Liver (tissue), 8 donors: ENCODE measurements at regions not wholly inside any gene's neighbourhood (a gene's known extent, or its start where the extent isn't known, plus 50 kb on each side); places are given as distances from the start of the nearest gene placed in this dataset.

Source experiments
- DNase-seq: peaks from one replicate; pipeline ENCODE4 v3.0.0-alpha.2; 2017; ENCODE audit warnings: low spot score
- H3K27ac ChIP-seq, 2 donors: one replicate each; pipeline ENCODE4 v1.7.0; 2013; ENCODE audit warnings: inconsistent platforms in 2 of 2, low read length in 2 of 2, control low read depth in 1 of 2, low read depth in 1 of 2, mild to moderate bottlenecking in 1 of 2
- H3K27me3 ChIP-seq, 4 donors: one replicate each; pipeline versions ENCODE4 v1.6.1 to v1.7.0; 2013; ENCODE audit warnings: low read length in 3 of 4, inconsistent platforms in 1 of 4, mild to moderate bottlenecking in 1 of 4, moderate library complexity in 1 of 4; ENCODE audit not compliant: control insufficient read depth in 4 of 4, insufficient read depth in 4 of 4
- H3K36me3 ChIP-seq, 4 donors: one replicate each; pipeline versions ENCODE4 v1.6.1 to v1.7.0; 2013; ENCODE audit warnings: low read length in 3 of 4, mild to moderate bottlenecking in 3 of 4, low read depth in 1 of 4, moderate library complexity in 1 of 4; ENCODE audit not compliant: control insufficient read depth in 4 of 4, insufficient read depth in 3 of 4
- H3K4me1 ChIP-seq, 4 donors: one replicate each; pipeline versions ENCODE4 v1.6.1 to v1.7.0; 2013; ENCODE audit warnings: low read length in 3 of 4, mild to moderate bottlenecking in 3 of 4, moderate library complexity in 1 of 4; ENCODE audit not compliant: control insufficient read depth in 4 of 4, insufficient read depth in 4 of 4
- H3K4me3 ChIP-seq, 3 donors: one replicate each; pipeline versions ENCODE4 v1.6.1 to v1.7.0; 2013; ENCODE audit warnings: low read length in 3 of 3, control low read depth in 1 of 3, low read depth in 1 of 3, mild to moderate bottlenecking in 1 of 3
- H3K9ac ChIP-seq, 2 donors: one replicate each; pipeline ENCODE4 v1.7.0; 2013; ENCODE audit warnings: low read length in 2 of 2, mild to moderate bottlenecking in 2 of 2, moderate library complexity in 2 of 2, control low read depth in 1 of 2, low read depth in 1 of 2
- H3K9me3 ChIP-seq, 4 donors: one replicate each; pipeline versions ENCODE4 v1.6.1 to v1.7.0; 2013; ENCODE audit warnings: low read length in 3 of 4; ENCODE audit not compliant: control insufficient read depth in 4 of 4
- EGR1 ChIP-seq, 2 donors: IDR thresholded peaks; 2 replicates each; pipeline ENCODE4 v1.6.1; 2016 to 2018; ENCODE audit warnings: antibody characterized with exemption in 2 of 2, low read depth in 2 of 2
- FOXA1 ChIP-seq: IDR thresholded peaks from 2 replicates; pipeline ENCODE4 v1.6.1; 2016; ENCODE audit warnings: antibody characterized with exemption
- FOXA2 ChIP-seq: IDR thresholded peaks from 2 replicates; pipeline ENCODE4 v1.6.1; 2016; ENCODE audit warnings: antibody characterized with exemption
- GABPA ChIP-seq, 2 donors: IDR thresholded peaks in 1 of 2; conservative IDR thresholded peaks in 1 of 2; 2 replicates each; pipeline ENCODE4 v1.6.1; 2016; ENCODE audit warnings: antibody characterized with exemption in 2 of 2, mild to moderate bottlenecking in 1 of 2, moderate library complexity in 1 of 2
- HNF4A ChIP-seq, 2 donors: conservative IDR thresholded peaks; 2 replicates each; pipeline ENCODE4 v1.6.1; 2016; ENCODE audit warnings: antibody characterized with exemption in 2 of 2, mild to moderate bottlenecking in 2 of 2
- HNF4G ChIP-seq: IDR thresholded peaks from 2 replicates; pipeline ENCODE4 v1.6.1; 2016; ENCODE audit warnings: antibody characterized with exemption
- JUND ChIP-seq, 2 donors: IDR thresholded peaks; 2 replicates each; pipeline ENCODE4 v1.6.1; 2016; ENCODE audit warnings: antibody characterized with exemption in 2 of 2
- NR2F2 ChIP-seq: IDR thresholded peaks from 2 replicates; pipeline ENCODE4 v1.6.1; 2016; ENCODE audit warnings: antibody characterized with exemption
- RAD21 ChIP-seq, 2 donors: IDR thresholded peaks; 2 replicates each; pipeline ENCODE4 v1.6.1; 2016; ENCODE audit warnings: antibody characterized with exemption in 2 of 2, mild to moderate bottlenecking in 2 of 2
- RXRA ChIP-seq, 2 donors: IDR thresholded peaks; 2 replicates each; pipeline ENCODE4 v1.6.1; 2017 to 2018; ENCODE audit warnings: antibody characterized with exemption in 2 of 2, mild to moderate bottlenecking in 1 of 2
- SP1 ChIP-seq: IDR thresholded peaks from 2 replicates; pipeline ENCODE4 v1.6.1; 2018; ENCODE audit warnings: antibody characterized with exemption, mild to moderate bottlenecking
- TAF1 ChIP-seq: conservative IDR thresholded peaks from 2 replicates; pipeline ENCODE4 v1.6.1; 2016; ENCODE audit warnings: antibody characterized with exemption, mild to moderate bottlenecking
- YY1 ChIP-seq: IDR thresholded peaks from 2 replicates; pipeline ENCODE4 v1.6.1; 2016; ENCODE audit warnings: antibody characterized with exemption, mild to moderate bottlenecking
- ZBTB33 ChIP-seq: IDR thresholded peaks from 2 replicates; pipeline ENCODE4 v1.6.1; 2016; ENCODE audit warnings: antibody characterized with exemption
- WGBS: extraction: QIAGEN DNeasy Blood & Tissue Kit; methylation state at CpG from one replicate; pipeline ENCODE4 v1.1.7; 2013; 5-methylcytosine and 5-hydroxymethylcytosine counted together
- TF ChIP-seq, protein P1 (sequence below): fragments of 150-350 bp; IDR thresholded peaks from 2 replicates; pipeline ENCODE4 v1.5.1; 2017; ENCODE audit warnings: improper control_type of control experiment, low read depth, low read length; ENCODE audit not compliant: missing input control
- TF ChIP-seq, protein P2 (sequence below): IDR thresholded peaks from 2 replicates; pipeline ENCODE4 v1.6.1; 2016; ENCODE audit warnings: antibody characterized with exemption
- TF ChIP-seq, protein P3 (sequence below): IDR thresholded peaks from 2 replicates; pipeline ENCODE4 v1.6.1; 2016; ENCODE audit warnings: antibody characterized with exemption, mild to moderate bottlenecking
- TF ChIP-seq, protein P4 (sequence below): IDR thresholded peaks from 2 replicates; pipeline ENCODE4 v1.6.1; 2016; ENCODE audit warnings: antibody characterized with exemption
- donor health status: healthy.
- donor health status: healthy.
- donor health status: healthy.
- donor health status: healthy.
- donor health status: healthy.

DNA sequence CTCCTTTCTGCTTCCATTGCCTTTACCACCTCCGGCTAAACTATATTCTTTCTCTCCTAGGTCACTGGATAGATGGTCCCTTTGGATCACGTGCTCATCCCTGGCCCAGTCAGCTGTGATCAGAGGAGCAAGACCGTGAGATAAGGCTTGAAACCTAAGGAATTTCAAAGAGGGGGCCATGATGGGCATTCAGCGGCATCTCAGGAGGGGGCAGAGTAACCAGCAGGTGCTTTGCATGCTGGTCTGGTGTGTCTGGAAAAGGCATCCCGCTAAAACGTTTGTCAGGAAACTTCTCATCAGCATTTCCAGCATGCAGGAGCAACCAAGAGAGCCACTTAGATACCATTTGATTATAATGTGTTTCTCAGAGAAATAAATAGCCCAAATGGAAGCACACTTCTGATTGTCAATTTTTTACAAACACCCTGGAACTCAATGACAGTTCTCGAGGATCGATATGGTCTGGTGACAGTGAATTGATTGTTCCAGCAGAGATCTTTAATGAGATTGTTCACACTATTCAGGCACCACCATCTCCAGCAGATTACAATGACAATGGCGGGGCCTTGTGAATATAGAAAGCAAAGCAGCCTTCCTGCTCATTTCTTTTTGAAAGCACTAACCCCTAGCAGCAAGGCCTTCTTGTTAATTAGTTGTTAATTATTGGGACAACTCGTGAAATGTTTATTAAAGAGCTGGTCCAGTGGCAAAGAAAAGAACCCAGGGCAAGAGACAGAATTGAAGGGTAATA lies 327.1 kb downstream of the PTTG2 start:
- no peak overlapping the region for H3K4me3 ChIP-seq
- no peak for DNase-seq
- no peaks in the 10 kb centered on the region for H3K27me3 ChIP-seq
- TF ChIP-seq RAD21 (IDR thresholded peaks at IDR 0.05) (no peak), SP1 (no peak), HNF4G (no peak), FOXA1 (no peak), EGR1 (IDR thresholded peaks at IDR 0.05; ENCODE audit: low read depth in 2 of 2) (no peak)
- no peaks in the 10 kb centered on the region for H3K4me1 ChIP-seq
- H3K36me3 ChIP-seq, result no peaks in the 10 kb centered on the region
- no peaks in the 10 kb centered on the region for H3K9me3 ChIP-seq
- no peak overlapping the region for H3K9ac ChIP-seq
- 89% methylated on average over 10 of the region's 10 CpGs for WGBS
- no peak overlapping the region for H3K27ac ChIP-seq

GRCh38 chr4:38289553-38289952 lies 329.4 kb downstream of the PTTG2 start:
- Histone ChIP-seq H3K9ac (no peak overlapping the region), H3K9me3 (peaks cover 0 to 4% (median 0%) of the 10 kb centered on the region in 4 donors), H3K4me3 (no peak overlapping the region), H3K36me3 (no peaks in the 10 kb centered on the region), H3K4me1 (peaks cover 0 to 2% (median 0%) of the 10 kb centered on the region in 4 donors), H3K27ac (no peak overlapping the region), H3K27me3 (no peaks in the 10 kb centered on the region)
- TF ChIP-seq SP1 (no peak), YY1 (no peak), TAF1 (no peak), HNF4G (no peak), EGR1 (IDR thresholded peaks at IDR 0.05; ENCODE audit: low read depth in 2 of 2) (no peak), FOXA2 (no peak), HNF4A (conservative IDR thresholded peaks at IDR 0.05) (no peak), RXRA (IDR thresholded peaks at IDR 0.05) (no peak), NR2F2 (no peak), ZBTB33 (no peak), GABPA (IDR thresholded peaks at IDR 0.05 in 1 of 2, conservative IDR thresholded peaks at IDR 0.05 in 1 of 2) (no peak), FOXA1 (no peak), RAD21 (IDR thresholded peaks at IDR 0.05) (no peak), JUND (IDR thresholded peaks at IDR 0.05) (no peak)
- TF ChIP-seq, protein P1, sequence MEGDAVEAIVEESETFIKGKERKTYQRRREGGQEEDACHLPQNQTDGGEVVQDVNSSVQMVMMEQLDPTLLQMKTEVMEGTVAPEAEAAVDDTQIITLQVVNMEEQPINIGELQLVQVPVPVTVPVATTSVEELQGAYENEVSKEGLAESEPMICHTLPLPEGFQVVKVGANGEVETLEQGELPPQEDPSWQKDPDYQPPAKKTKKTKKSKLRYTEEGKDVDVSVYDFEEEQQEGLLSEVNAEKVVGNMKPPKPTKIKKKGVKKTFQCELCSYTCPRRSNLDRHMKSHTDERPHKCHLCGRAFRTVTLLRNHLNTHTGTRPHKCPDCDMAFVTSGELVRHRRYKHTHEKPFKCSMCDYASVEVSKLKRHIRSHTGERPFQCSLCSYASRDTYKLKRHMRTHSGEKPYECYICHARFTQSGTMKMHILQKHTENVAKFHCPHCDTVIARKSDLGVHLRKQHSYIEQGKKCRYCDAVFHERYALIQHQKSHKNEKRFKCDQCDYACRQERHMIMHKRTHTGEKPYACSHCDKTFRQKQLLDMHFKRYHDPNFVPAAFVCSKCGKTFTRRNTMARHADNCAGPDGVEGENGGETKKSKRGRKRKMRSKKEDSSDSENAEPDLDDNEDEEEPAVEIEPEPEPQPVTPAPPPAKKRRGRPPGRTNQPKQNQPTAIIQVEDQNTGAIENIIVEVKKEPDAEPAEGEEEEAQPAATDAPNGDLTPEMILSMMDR, result no peak
- TF ChIP-seq, protein P2, sequence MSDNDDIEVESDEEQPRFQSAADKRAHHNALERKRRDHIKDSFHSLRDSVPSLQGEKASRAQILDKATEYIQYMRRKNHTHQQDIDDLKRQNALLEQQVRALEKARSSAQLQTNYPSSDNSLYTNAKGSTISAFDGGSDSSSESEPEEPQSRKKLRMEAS, result no peak
- TF ChIP-seq, protein P3, sequence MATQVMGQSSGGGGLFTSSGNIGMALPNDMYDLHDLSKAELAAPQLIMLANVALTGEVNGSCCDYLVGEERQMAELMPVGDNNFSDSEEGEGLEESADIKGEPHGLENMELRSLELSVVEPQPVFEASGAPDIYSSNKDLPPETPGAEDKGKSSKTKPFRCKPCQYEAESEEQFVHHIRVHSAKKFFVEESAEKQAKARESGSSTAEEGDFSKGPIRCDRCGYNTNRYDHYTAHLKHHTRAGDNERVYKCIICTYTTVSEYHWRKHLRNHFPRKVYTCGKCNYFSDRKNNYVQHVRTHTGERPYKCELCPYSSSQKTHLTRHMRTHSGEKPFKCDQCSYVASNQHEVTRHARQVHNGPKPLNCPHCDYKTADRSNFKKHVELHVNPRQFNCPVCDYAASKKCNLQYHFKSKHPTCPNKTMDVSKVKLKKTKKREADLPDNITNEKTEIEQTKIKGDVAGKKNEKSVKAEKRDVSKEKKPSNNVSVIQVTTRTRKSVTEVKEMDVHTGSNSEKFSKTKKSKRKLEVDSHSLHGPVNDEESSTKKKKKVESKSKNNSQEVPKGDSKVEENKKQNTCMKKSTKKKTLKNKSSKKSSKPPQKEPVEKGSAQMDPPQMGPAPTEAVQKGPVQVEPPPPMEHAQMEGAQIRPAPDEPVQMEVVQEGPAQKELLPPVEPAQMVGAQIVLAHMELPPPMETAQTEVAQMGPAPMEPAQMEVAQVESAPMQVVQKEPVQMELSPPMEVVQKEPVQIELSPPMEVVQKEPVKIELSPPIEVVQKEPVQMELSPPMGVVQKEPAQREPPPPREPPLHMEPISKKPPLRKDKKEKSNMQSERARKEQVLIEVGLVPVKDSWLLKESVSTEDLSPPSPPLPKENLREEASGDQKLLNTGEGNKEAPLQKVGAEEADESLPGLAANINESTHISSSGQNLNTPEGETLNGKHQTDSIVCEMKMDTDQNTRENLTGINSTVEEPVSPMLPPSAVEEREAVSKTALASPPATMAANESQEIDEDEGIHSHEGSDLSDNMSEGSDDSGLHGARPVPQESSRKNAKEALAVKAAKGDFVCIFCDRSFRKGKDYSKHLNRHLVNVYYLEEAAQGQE, result no peak
- TF ChIP-seq, protein P4, sequence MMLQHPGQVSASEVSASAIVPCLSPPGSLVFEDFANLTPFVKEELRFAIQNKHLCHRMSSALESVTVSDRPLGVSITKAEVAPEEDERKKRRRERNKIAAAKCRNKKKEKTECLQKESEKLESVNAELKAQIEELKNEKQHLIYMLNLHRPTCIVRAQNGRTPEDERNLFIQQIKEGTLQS, result no peak
- 98% methylated on average over 1 of the region's 1 CpG for WGBS
- DNase-seq, result no peak
